ENCODE measurements at regions not wholly inside any gene's neighbourhood (a gene's known extent, or its start where the extent isn't known, plus 50 kb on each side); places are given as distances from the start of the nearest gene placed in this dataset.

DNA sequence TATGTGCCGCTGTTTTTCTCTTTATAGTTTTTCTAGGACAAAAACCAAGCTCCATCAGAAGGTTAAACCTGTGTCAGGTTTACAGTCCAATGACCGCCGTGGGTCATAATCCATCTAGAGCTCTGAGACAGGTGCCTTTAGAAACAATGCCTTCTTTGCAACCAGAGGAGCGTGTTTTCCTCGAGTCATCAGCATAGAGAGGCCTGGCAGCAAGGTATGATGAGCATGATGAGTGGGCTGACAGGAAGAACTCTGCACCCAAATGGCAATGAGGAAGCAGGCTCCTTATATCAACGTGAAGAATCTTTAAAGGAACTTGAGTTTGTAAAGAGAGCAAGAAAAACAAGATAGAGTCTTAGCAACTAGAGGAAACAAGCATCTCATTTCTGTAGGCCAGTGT lies 60.5 kb upstream of the NUDT4 start:
- no peak for DNase-seq
- TF ChIP-seq, protein P1, sequence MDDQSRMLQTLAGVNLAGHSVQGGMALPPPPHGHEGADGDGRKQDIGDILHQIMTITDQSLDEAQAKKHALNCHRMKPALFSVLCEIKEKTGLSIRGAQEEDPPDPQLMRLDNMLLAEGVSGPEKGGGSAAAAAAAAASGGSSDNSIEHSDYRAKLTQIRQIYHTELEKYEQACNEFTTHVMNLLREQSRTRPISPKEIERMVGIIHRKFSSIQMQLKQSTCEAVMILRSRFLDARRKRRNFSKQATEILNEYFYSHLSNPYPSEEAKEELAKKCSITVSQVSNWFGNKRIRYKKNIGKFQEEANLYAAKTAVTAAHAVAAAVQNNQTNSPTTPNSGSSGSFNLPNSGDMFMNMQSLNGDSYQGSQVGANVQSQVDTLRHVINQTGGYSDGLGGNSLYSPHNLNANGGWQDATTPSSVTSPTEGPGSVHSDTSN (IDR thresholded peaks at IDR 0.05) = peak; percentile 46
- no peak for TF ChIP-seq EP300 (IDR thresholded peaks at IDR 0.05; ENCODE audit: borderline replicate concordance in 1 of 2, low read depth in 1 of 2, low read length in 1 of 2)
- CTCF ChIA-PET = interaction anchor here (0.6 to 1.0 kb wide), 2 partner anchors 24 to 222 kb away, joined by 3 read pairs; no protein-coding TSS in a partner anchor
- WGBS (ENCODE audit: low lambda C conversion rate) = 76% methylated on average over 6 of the region's 6 CpGs
- peaks cover 0 to 21% of the 10 kb centered on the region in 2 experiments; a peak in 2 of 4 replicates for H3K4me1 ChIP-seq (ENCODE audit: control insufficient read depth in 1 of 2, insufficient read depth in 2 of 2, low read depth in 1 of 2, low read length in 1 of 2)
- H3K79me2 ChIP-seq (ENCODE audit: insufficient read depth) = no peaks in the 10 kb centered on the region
- no peaks in the 10 kb centered on the region for H4K20me1 ChIP-seq (ENCODE audit: insufficient read depth)
- H3K9ac ChIP-seq = no peak overlapping the region
- no peaks in the 10 kb centered on the region for H3K9me2 ChIP-seq
- no peak overlapping the region for H2AFZ ChIP-seq (ENCODE audit: low read depth)
- H3F3A ChIP-seq (replicated peaks; ENCODE audit: insufficient read depth) = peaks cover 2% of the 10 kb centered on the region
- H3K27me3 ChIP-seq (ENCODE audit: insufficient read depth) = no peaks in the 10 kb centered on the region
- H3K9me3 ChIP-seq = no peaks in the 10 kb centered on the region
- no peak overlapping the region for H3K4me3 ChIP-seq (ENCODE audit: low read depth in 2 of 2, low read length in 1 of 2)
- H3K4me2 ChIP-seq = no peak overlapping the region
- no peaks in the 10 kb centered on the region for H3K36me3 ChIP-seq (replicated peaks in 1 of 2; ENCODE audit: control insufficient read depth in 1 of 2, insufficient read depth in 2 of 2, low read length in 1 of 2)
- H3K27ac ChIP-seq (ENCODE audit: low read depth in 2 of 2, low read length in 1 of 2) = no peak overlapping the region
- POLR2A ChIA-PET = no interaction called here

- Histone ChIP-seq H3K4me1 (ENCODE audit: control insufficient read depth in 1 of 2, insufficient read depth in 2 of 2, low read depth in 1 of 2, low read length in 1 of 2) (peaks cover 0 to 14% of the 10 kb centered on the region in 2 experiments; a peak in 2 of 4 replicates), H3K4me3 (ENCODE audit: low read depth in 2 of 2, low read length in 1 of 2) (no peak overlapping the region), H3K9ac (no peak overlapping the region), H4K20me1 (ENCODE audit: insufficient read depth) (no peaks in the 10 kb centered on the region), H3K79me2 (ENCODE audit: insufficient read depth) (no peaks in the 10 kb centered on the region), H3K36me3 (replicated peaks in 1 of 2; ENCODE audit: control insufficient read depth in 1 of 2, insufficient read depth in 2 of 2, low read length in 1 of 2) (no peaks in the 10 kb centered on the region), H3K27me3 (ENCODE audit: insufficient read depth) (no peaks in the 10 kb centered on the region), H3F3A (replicated peaks; ENCODE audit: insufficient read depth) (no peaks in the 10 kb centered on the region), H3K4me2 (no peak overlapping the region), H2AFZ (ENCODE audit: low read depth) (no peak overlapping the region), H3K9me2 (no peaks in the 10 kb centered on the region), H3K27ac (ENCODE audit: low read depth in 2 of 2, low read length in 1 of 2) (no peak overlapping the region), H3K9me3 (no peaks in the 10 kb centered on the region)
- ChIA-PET POLR2A (no interaction called here), CTCF (interaction anchor here (0.6 to 1.1 kb wide), 3 partner anchors 16 to 291 kb away, joined by 3 read pairs; no protein-coding TSS in a partner anchor)
- WGBS (ENCODE audit: low lambda C conversion rate) = 78% methylated on average over 6 of the region's 6 CpGs
- no peak for DNase-seq
- no peak for TF ChIP-seq POLR2AphosphoS5 (IDR thresholded peaks at IDR 0.05; ENCODE audit: low read depth, low read length)
- TF ChIP-seq GATA2 (CRISPR knock-in tag; IDR thresholded peaks at IDR 0.05) = 0 out of 2 replicates have a peak, but pooled peaks have one; percentile 9
Measured at GRCh38 chr12:93318720-93319522, 58.8 kb upstream of the NUDT4 start.

DNA sequence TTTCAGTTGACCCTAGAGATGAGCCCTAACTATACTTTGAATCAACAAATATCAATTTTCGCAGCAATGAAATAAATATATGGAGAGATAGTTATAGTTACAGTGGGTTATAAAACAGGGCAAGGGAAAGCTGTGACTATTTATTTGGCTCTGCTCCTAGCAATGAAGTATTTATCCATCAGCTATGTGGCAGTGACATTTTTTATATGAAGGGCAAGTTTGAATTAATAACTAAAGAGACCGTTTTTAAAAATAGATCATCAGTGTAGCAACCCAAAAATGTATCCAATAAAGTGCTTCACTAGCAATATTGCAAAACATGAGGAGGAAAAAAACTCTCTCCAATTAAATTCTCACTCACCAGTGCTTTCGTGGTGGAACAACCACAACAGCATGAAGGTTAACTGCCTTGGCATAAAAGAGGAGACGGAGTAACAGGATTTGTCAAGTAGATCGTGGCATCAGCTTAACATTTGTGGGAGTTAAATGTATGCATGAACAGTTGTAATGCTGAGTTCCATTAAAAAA lies 58.1 kb upstream of the NUDT4 start:
- H3K79me2 ChIP-seq (ENCODE audit: insufficient read depth) = no peaks in the 10 kb centered on the region
- no peaks in the 10 kb centered on the region for H3K9me3 ChIP-seq
- DNase-seq = no peak
- no peaks in the 10 kb centered on the region for H3K9me2 ChIP-seq
- H3K27ac ChIP-seq (ENCODE audit: low read depth in 2 of 2, low read length in 1 of 2) = no peak overlapping the region
- H3F3A ChIP-seq (replicated peaks; ENCODE audit: insufficient read depth) = no peaks in the 10 kb centered on the region
- H3K4me2 ChIP-seq = no peak overlapping the region
- ChIA-PET POLR2A (no interaction called here), CTCF (interaction anchor here (0.6 to 1.1 kb wide), 3 partner anchors 17 to 292 kb away, joined by 3 read pairs; no protein-coding TSS in a partner anchor)
- no peaks in the 10 kb centered on the region for H4K20me1 ChIP-seq (ENCODE audit: insufficient read depth)
- H3K4me1 ChIP-seq (ENCODE audit: control insufficient read depth in 1 of 2, insufficient read depth in 2 of 2, low read depth in 1 of 2, low read length in 1 of 2) = peaks cover 0 to 14% of the 10 kb centered on the region in 2 experiments; a peak in 2 of 4 replicates
- H3K27me3 ChIP-seq (ENCODE audit: insufficient read depth) = no peaks in the 10 kb centered on the region
- no peaks in the 10 kb centered on the region for H3K36me3 ChIP-seq (replicated peaks in 1 of 2; ENCODE audit: control insufficient read depth in 1 of 2, insufficient read depth in 2 of 2, low read length in 1 of 2)
- no peak overlapping the region for H3K9ac ChIP-seq
- 84% methylated on average over 5 of the region's 5 CpGs for WGBS (ENCODE audit: low lambda C conversion rate)
- H3K4me3 ChIP-seq (ENCODE audit: low read depth in 2 of 2, low read length in 1 of 2) = no peak overlapping the region
- no peak overlapping the region for H2AFZ ChIP-seq (ENCODE audit: low read depth)
- no peak for TF ChIP-seq NRF1 (IDR thresholded peaks at IDR 0.05; ENCODE audit: low read depth, low read length)
- TF ChIP-seq SIN3A (IDR thresholded peaks at IDR 0.05; ENCODE audit: borderline replicate concordance, low read depth, low read length) = no peak
- TF ChIP-seq TCF12 (IDR thresholded peaks at IDR 0.05) = no peak
- no peak for TF ChIP-seq GABPA (IDR thresholded peaks at IDR 0.05; ENCODE audit: low read depth)
- no peak for TF ChIP-seq MXI1 (IDR thresholded peaks at IDR 0.05; ENCODE audit: low read depth, low read length)
- TF ChIP-seq FOXM1 (IDR thresholded peaks at IDR 0.05; ENCODE audit: low read depth) = no peak
- TF ChIP-seq, protein P2, sequence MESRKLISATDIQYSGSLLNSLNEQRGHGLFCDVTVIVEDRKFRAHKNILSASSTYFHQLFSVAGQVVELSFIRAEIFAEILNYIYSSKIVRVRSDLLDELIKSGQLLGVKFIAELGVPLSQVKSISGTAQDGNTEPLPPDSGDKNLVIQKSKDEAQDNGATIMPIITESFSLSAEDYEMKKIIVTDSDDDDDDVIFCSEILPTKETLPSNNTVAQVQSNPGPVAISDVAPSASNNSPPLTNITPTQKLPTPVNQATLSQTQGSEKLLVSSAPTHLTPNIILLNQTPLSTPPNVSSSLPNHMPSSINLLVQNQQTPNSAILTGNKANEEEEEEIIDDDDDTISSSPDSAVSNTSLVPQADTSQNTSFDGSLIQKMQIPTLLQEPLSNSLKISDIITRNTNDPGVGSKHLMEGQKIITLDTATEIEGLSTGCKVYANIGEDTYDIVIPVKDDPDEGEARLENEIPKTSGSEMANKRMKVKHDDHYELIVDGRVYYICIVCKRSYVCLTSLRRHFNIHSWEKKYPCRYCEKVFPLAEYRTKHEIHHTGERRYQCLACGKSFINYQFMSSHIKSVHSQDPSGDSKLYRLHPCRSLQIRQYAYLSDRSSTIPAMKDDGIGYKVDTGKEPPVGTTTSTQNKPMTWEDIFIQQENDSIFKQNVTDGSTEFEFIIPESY (IDR thresholded peaks at IDR 0.05; ENCODE audit: borderline replicate concordance, low read depth) = no peak
- TF ChIP-seq RAD21 (IDR thresholded peaks at IDR 0.05; ENCODE audit: low read length) = no peak
- TF ChIP-seq, protein P3, sequence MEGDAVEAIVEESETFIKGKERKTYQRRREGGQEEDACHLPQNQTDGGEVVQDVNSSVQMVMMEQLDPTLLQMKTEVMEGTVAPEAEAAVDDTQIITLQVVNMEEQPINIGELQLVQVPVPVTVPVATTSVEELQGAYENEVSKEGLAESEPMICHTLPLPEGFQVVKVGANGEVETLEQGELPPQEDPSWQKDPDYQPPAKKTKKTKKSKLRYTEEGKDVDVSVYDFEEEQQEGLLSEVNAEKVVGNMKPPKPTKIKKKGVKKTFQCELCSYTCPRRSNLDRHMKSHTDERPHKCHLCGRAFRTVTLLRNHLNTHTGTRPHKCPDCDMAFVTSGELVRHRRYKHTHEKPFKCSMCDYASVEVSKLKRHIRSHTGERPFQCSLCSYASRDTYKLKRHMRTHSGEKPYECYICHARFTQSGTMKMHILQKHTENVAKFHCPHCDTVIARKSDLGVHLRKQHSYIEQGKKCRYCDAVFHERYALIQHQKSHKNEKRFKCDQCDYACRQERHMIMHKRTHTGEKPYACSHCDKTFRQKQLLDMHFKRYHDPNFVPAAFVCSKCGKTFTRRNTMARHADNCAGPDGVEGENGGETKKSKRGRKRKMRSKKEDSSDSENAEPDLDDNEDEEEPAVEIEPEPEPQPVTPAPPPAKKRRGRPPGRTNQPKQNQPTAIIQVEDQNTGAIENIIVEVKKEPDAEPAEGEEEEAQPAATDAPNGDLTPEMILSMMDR (IDR thresholded peaks at IDR 0.05) = no peak
- TF ChIP-seq CHD2 (IDR thresholded peaks at IDR 0.05; ENCODE audit: low read length, partially characterized antibody) = no peak
- TF ChIP-seq TEAD4 (IDR thresholded peaks at IDR 0.05; ENCODE audit: borderline replicate concordance, insufficient read depth) = no peak
- no peak for TF ChIP-seq EP300 (IDR thresholded peaks at IDR 0.05; ENCODE audit: borderline replicate concordance in 1 of 2, low read depth in 1 of 2, low read length in 1 of 2)

All from SK-N-SH (cell line).